ENCODE measurements at regions not wholly inside any gene's neighbourhood (a gene's known extent, or its start where the extent isn't known, plus 50 kb on each side); places are given as distances from the start of the nearest gene placed in this dataset.
"Not testable (repeated sequence)": the region's sequence is repeated elsewhere in the genome, so short reads cannot be mapped to it uniquely, and the experiment has no call there.

- no peak for DNase-seq (ENCODE audit: low read depth in 2 of 2)
Observed at GRCh38 chr6:163773646-163774045, 359.1 kb downstream of the QKI start.

- DNase-seq (ENCODE audit: low read depth in 2 of 2) = no peak
Observed at GRCh38 chr6:163772701-163773100, 358.2 kb downstream of the QKI start.

- DNase-seq (ENCODE audit: low read depth in 2 of 2) = no peak
Observed at GRCh38 chr6:163771180-163771579, 356.7 kb downstream of the QKI start.

- no peak for DNase-seq (ENCODE audit: low read depth in 2 of 2)
Observed at GRCh38 chr6:163768905-163769304, 354.4 kb downstream of the QKI start.

GRCh38 chr6:163766936-163767335 lies 352.4 kb downstream of the QKI start:
- no peak for DNase-seq (ENCODE audit: low read depth in 2 of 2)

- no peak for DNase-seq (ENCODE audit: low read depth in 2 of 2)
Observed at GRCh38 chr6:163765335-163765734, 350.8 kb downstream of the QKI start.

- DNase-seq (ENCODE audit: low read depth in 2 of 2) = no peak
Observed at GRCh38 chr6:163764565-163764964, 350.0 kb downstream of the QKI start.

GRCh38 chr6:163761481-163761880 lies 347.0 kb downstream of the QKI start:
- no peak for DNase-seq (ENCODE audit: low read depth in 2 of 2)

- DNase-seq (ENCODE audit: low read depth in 2 of 2) = no peak
Observed at GRCh38 chr6:163760860-163761259, 346.3 kb downstream of the QKI start.

GRCh38 chr6:163759542-163759941 lies 345.0 kb downstream of the QKI start:
- no peak for DNase-seq (ENCODE audit: low read depth in 2 of 2)

GRCh38 chr6:163757520-163757919 lies 343.0 kb downstream of the QKI start:
- DNase-seq (ENCODE audit: low read depth in 2 of 2) = no peak

GRCh38 chr6:163756079-163756478 lies 341.6 kb downstream of the QKI start:
- DNase-seq (ENCODE audit: low read depth in 2 of 2) = no peak

GRCh38 chr6:163754866-163755265 lies 340.3 kb downstream of the QKI start:
- DNase-seq (ENCODE audit: low read depth in 2 of 2) = no peak

- DNase-seq (ENCODE audit: low read depth in 2 of 2) = no peak
Observed at GRCh38 chr6:163753430-163753829, 338.9 kb downstream of the QKI start.

GRCh38 chr6:163752446-163752845 lies 337.9 kb downstream of the QKI start:
- DNase-seq (ENCODE audit: low read depth in 2 of 2) = no peak

- DNase-seq (ENCODE audit: low read depth in 2 of 2) = no peak
Observed at GRCh38 chr6:163751032-163751525, 336.6 kb downstream of the QKI start.

- no peak for DNase-seq (ENCODE audit: low read depth in 2 of 2)
Observed at GRCh38 chr6:163750431-163751031, 336.0 kb downstream of the QKI start.

- DNase-seq (ENCODE audit: low read depth in 2 of 2) = no peak
Observed at GRCh38 chr6:163748886-163749285, 334.4 kb downstream of the QKI start.

GRCh38 chr6:163748036-163748435 lies 333.5 kb downstream of the QKI start:
- no peak for DNase-seq (ENCODE audit: low read depth in 2 of 2)

- DNase-seq (ENCODE audit: low read depth in 2 of 2) = not testable (repeated sequence)
Observed at GRCh38 chr6:163747058-163747457, 332.5 kb downstream of the QKI start.

GRCh38 chr6:163745536-163746400 lies 331.2 kb downstream of the QKI start:
- no peak for DNase-seq (ENCODE audit: low read depth in 2 of 2)

- no peak for DNase-seq (ENCODE audit: low read depth in 2 of 2)
Observed at GRCh38 chr6:163744256-163744925, 329.9 kb downstream of the QKI start.

GRCh38 chr6:163743796-163744195 lies 329.3 kb downstream of the QKI start:
- DNase-seq (ENCODE audit: low read depth in 2 of 2) = no peak

Measured in stimulated activated CD8-positive, alpha-beta memory T cell treated with anti-CD3 and anti-CD28 coated beads, Interleukin-2, amount 100 ng/mL, for 1 hour (primary cell).